Stimulated activated CD8-positive, alpha-beta memory T cell treated with anti-CD3 and anti-CD28 coated beads, Interleukin-12 subunit alpha, Interleukin-12 subunit beta, amount 100 ng/mL, for 4 hours (primary cell): ENCODE measurements at regions not wholly inside any gene's neighbourhood (a gene's known extent, or its start where the extent isn't known, plus 50 kb on each side); places are given as distances from the start of the nearest gene placed in this dataset.

ENCODE experiments used
- DNase-seq: peaks from one replicate; pipeline ENCODE4 v3.0.0-alpha.2; 2020; ENCODE audit warnings: low read depth

DNA sequence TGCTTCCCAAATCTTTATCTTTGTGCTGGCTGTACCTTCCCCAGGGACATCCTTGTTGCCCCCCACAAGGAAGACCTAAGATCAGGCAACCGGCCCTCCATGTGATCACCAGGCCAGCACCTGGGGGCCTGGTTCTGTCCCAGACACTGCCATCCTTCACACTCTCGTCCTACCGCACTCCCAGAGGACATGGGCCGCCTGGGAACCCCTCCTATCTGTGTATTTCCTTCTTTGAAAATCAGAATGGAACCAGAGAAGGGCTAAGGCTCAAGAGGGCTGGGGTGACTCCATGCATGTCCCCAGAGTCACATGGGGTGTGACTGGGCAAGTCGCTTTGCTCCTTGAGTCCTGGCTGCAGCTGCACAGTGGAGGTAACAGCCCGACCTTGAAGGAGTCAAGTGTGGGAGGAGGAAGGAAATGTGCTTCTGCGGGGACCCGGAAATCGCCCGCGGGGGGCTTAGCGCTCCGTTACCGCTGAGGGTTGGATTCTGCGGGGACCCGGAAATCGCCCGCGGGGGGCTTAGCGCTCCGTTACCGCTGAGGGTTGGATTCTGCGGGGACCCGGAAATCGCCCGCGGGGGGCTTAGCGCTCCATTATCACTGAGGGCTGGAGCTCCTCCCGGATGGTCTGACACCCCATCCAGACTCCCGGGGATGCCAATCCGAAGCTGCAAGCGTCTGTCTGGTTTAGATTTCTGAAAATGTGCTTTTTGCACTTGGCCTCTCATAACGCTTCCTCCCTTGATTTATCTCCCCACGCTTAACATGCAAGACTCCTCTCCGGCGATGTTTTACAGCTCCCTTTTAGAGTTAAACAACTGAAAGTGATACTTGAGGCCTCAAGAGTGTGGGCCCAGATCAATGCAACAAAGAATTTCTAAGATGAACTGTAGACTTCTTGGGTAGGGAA, 278.9 kb downstream of the NPHP4 start:
- no peak for DNase-seq

DNA sequence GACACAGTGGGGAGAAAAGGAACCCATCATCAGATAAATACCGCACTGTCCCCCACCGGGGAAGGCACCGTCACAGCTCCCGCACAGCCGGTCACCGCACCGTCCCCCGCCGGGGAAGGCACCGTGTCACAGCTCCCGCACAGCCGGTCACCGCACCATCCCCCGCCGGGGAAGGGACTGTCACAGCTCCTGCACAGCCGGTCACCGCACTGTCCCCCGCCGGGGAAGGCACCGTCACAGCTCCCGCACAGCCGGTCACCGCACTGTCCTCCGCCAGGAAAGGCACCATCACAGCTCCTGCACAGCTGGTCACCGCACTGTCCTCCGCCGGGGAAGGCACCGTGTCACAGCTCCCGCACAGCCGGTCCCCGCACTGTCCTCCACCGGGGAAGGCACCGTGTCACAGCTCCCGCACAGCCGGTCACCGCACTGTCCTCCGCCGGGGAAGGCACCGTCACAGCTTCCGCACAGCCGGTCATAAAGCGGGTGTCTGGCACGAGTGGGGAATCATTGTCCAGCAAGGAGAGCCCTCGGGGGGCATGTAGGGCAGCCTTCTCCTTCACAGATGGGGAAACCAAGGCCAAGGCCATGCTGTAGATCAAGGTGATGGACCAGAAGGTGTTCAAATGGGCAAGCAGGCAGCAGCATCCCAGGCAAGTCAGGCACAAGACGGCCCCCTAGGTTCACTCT, 280.1 kb downstream of the NPHP4 start:
- DNase-seq, result no peak

DNA sequence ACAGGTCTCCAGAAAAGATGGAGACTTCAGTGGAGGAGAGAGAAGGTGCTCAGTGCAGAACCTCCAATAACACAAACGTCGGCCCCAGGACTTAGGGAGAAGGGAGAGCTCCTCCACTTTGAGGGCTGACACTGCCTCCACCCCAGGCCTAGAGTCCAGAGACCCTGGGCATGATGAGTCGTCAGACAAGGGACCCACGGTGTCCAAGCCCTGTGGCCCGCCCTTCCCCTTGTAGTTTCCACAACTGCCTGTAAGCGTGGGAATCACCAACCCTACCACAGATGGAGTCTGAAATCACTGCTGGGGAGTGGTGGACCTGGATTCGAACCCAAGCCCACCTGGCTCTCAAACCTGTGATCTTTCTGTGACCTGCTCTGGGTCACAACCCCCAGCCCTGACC, 281.1 kb downstream of the NPHP4 start:
- no peak for DNase-seq

DNA sequence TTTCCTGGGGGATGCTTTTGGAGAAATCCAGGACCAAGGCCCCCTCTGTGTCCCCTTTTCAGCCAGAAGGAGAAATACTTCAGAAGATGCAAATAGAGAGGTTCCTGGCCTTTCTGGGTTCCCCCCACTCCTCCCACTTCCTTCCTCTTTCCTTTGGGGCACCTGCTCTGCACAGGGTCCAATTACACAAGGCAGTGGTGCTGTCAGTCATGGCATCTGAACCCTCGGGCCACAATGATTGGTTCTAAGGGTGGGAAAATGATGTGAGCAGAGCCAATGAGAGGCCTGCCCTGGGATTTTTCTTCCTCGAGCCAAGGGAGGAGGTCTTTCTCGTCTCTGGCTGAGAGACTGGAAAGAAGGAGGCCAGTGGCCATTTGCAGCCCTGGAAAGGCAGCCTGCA, 282.2 kb downstream of the NPHP4 start:
- no peak for DNase-seq

DNA sequence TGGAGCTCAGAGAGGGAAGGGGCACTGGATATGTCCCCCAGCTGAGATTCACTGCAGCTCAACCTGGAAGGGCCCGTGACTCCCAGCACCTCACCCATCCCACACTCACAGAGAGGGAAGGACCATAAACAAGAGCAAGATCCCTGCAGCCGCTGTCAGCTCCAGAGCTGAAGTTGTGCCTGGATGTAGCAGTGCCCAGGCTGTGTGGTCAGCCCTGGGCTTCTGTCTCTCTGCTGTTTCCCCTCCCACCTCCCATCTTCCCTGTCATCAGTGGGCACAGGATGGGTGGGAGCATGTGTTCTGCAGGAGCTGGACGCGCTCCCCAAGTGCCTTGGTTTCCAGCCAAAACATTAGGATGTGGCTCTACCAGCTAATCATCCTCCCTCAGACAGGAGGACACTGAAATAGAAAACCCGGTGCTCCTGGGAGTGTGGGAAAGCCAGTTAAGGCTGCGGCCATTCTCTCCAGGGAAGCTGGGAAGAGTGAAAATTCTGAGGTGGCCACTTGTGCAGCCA, 282.7 kb downstream of the NPHP4 start:
- DNase-seq, result no peak

DNA sequence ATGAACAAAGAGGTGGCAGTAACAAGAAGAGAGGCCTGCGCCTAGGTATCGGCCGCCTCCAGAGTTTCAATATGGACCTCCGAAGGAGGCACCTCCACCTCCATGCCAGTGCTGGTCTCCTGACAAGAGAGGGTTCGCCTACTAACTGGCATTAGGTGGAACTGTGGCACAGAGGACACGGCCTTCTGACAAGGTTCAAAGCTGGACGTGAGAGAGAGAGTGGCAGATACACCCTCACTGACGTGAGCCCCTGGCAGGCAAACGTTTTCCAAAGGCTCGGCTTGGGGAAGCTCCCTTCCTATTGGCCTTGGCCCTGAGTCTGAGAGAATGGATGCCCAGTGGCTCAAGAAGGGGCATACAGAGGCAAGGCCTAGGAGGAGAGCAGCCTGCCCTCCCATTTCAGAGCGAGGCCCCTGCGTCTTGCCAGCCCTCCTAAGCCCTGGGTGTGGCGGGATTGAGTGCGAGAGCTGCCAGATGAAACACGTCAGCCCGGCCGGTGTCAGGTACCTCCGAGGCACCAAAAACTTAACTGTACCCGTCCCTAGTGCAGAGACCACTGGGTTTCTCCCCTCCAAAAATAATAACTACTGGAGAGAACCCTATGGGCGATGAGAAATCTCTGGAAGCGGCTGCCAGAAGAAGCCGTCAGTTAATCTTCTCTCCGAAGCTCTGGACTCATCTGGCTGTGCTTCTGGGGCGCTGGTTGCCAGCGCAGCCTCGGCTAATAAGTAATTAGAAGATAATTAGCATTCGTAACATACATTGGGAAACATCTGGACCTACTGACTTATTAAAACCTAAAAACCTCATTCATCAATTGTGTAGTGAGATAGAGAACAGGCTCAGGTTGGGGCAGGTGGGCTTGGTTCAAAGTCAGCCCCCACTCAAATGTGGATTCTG, 283.6 kb downstream of the NPHP4 start:
- DNase-seq, result no peak

DNA sequence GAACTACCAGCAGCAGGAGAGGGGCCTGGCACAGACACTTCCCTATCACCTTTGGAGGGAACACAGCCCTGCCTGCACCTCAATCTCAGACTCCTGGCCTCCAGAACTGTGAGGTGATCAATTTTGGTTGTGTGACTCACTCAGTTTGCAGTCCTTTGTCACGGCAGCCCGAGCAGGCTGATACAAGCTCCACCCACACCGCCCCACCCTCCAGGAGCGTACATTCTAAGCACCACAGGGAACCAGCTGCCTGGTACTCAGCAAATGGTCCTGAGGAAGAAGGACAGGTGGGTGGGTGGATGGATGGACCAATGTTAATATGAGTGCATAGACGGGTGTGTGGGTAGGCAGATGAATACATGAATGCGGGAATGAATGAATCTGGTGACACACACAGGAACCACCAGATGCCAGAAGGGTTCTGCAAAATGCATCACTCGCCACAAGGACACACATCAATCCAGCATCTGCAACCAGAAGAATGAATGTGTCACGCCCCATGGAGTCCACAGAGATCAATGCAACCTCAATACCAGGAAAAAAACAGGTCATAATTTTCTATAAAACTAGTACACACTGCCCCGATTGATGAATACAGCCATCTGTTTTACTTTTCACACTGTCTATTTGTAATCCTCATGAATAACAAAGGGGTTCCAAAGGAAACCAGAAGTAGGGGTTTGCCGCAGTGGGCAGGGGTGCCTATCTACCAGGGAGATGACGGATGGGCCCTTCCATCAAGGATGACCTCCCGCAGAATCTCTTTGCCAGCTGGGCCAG, 284.5 kb downstream of the NPHP4 start:
- no peak for DNase-seq

DNA sequence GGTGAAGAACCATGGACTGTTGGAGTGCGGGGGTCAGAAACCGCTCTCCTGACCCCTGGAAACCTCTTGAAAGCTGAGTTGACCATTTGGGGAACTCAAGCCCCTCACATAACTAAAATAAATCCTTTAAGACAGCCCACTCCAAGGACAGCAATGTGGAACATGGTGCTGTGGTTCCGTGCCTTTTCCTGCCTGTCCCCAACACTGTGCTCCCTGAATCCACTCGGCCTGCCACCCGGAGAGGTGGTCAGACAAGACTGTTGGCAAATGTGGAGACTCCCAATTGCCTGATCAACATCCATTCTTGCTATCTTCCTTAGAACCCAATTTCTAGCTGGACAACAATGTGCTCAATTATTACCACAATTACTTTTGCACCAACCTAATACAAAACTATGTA, 286.0 kb downstream of the NPHP4 start:
- no peak for DNase-seq

DNA sequence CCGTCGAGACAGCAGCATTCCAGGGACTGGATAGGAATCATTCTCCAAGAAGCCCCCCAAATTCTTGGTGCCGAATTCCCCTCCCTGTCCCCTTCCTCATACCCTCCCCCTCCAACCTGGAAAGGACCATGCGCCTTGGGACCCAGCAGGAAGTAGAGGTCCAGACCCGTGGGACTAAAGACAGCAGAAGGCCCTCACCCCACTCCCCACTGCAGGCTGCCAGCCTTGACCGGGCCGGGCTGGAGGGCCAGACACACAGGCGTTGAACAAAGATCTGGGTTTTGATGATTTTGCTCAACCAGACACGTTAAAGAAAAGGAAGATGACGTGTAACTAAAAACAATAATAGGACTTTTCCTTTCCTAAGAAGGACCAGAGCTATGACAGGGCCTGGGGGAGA, 286.5 kb downstream of the NPHP4 start:
- DNase-seq, result no peak

DNA sequence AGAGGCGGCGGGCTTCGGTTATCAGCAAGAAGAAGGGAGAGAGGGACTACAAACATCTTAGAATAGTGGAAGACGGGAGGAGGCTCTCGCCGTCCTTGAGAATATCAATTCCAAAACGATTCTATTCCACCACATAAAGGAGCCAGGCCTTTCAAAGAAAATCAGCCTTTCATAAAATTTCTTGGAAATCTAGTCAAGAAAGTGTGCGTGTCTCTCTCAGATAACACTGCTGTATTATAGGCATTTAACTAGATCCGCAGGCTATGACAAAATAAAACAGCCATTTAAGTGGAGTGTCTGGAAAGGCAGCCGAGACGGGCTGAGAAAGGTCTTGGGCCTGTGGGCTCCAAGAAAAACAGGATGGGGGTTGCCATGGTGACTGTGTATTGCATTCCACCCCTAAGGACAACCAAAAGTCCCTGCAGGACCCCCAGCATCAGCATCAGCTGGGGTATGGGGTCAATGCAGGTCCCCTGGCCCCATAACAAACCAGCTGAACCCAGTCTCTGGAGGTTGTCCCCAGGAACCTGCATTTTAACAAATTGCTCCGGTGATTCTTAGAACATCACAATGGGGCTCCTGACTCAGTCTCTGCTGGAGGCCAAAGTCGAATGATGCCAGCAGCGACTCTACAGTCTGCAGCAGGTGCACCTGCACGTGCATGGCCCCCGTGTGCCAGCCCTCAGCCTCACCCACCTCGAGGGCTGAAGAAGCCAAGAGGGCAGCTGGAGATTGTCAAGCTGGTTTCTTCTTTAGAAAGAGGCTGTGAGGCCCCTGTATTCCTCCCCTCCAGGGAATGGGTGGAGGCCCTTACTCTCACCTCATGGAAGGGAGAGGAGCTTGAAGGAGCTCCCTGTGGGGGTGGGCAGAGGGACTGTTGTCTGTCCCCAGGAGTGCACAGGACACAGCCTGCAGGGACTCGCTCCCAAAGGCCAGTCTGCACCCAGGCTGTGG, 287.4 kb downstream of the NPHP4 start:
- DNase-seq, result no peak

DNA sequence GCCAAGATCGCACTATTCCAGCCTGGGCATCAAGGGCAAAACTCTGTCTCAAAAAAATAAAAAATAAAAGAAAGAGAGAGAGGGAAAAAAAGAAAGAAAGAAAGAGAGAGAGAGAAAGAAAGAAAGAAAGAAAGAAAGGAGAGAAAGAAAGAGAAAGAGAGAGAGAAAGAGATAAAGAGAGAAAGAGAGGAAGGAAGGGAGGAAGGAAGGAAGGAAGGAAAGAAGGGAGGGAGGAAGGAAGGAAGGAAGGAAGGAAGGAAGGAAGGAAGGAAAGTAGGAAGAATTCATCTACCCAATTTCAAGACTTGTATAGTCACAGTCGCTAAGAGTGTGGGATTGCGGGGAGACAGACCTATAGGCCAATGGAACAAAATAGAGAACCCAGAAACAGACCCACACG, 290.6 kb downstream of the NPHP4 start:
- no peak for DNase-seq

DNA sequence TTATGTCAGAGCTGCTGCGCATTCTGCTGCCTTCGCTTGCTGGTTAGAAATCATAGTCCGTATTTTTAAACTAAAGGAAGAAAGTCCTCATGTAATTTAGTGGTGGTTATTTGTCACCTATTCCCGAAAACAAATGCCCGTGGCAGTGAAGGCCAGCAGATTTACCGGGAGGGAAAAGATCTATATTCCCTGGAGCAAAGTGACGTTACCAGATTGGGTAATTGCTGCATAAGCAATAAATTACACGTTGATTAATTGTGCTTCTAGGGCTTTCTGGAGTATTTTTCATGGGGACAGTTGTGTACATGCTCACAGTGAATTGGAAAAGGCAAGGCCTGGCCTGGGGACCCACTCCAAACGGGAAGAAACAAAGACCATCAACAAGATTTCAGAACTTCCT, 298.7 kb downstream of the NPHP4 start:
- no peak for DNase-seq

DNA sequence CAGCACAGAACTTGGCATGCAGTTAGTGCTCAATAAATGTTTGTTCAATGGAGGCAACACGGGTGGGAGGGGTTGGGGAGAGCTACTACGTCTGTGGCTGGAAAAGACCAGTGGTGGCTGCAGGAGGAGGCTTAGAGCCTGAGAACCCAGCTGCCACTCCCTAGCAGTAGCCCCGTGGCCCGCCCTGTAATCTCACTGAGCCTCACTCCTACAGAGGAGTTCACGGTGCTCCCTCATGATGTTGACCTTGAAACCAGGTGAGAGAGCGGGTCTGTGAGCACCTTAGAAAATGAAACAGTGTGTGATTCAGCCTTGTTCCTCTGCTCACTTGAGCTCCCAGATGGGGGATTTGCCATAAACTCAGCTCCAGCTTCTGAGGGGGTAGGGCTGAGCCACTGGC, 299.6 kb downstream of the NPHP4 start:
- DNase-seq, result no peak

DNA sequence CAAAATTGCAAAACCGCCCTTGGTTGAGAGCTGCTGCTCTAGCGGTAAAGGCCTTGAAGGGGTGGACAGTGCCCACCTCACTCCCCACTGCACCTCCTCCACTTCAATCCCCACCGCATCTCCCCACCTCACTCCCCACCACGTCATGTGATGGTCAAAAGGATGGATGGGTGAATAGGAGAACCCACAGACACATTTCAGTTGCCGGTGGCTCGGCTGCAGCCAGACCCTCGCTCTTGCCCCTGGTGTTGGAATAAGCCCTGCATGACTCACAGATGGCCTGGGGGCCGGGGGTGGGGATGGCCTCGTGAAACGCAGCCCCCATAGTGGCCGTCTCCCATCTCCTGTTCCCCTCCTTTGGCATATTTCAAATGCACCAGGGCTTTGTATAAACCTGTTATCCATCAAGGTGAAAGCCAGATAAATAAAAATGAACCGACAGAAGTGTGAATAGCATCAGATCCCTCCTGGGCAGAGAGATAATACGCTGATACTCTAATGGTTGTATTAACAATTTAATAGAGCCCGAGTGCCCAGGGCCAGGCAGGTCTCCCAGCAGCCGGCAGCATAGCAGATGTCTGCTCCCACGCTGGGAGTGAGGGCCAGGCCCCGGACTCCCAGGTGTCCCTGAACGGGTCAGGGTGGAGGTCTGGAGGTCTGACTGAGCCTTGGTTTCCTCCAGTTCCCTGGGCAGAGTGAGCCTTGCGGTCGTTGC, 300.3 kb downstream of the NPHP4 start:
- no peak for DNase-seq

DNA sequence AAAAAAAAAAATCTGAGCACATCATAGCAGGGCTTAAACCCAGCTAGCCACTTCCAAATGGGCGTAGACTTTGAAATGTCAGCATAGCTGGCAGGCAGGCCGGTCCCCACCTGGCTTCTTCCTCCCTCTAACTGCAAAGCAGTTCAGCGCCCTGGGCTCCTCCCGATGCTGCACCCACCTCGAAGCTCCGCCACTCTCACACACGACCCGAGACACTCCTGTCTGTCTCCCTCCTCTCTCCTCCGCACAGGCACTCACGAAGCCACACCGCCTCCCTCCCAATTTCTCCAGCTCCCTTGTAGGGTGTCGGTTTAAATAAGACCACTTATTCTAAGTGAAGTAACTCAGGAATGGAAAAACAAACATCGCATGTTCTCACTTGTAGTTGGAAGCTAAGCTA, 301.3 kb downstream of the NPHP4 start:
- DNase-seq, result no peak

DNA sequence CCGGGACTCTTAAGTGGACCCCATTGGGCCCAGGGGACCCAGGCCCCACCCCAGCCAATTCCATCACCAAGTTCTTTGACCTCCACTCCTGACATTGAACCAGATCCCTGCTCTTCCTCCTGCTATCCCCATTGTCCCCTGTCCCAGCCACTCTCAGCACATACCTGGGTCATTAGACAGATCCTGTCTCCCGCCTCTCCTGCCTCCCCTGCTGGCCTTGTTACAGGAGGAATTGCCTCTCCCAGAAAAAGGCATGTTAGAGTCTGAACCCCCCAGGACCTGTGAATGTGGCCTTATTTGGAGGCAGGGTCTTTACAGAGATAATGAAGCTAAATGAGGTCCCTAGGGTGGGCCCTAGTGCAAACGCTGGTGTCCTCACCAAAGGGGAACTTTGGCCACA, 301.9 kb downstream of the NPHP4 start:
- no peak for DNase-seq

DNA sequence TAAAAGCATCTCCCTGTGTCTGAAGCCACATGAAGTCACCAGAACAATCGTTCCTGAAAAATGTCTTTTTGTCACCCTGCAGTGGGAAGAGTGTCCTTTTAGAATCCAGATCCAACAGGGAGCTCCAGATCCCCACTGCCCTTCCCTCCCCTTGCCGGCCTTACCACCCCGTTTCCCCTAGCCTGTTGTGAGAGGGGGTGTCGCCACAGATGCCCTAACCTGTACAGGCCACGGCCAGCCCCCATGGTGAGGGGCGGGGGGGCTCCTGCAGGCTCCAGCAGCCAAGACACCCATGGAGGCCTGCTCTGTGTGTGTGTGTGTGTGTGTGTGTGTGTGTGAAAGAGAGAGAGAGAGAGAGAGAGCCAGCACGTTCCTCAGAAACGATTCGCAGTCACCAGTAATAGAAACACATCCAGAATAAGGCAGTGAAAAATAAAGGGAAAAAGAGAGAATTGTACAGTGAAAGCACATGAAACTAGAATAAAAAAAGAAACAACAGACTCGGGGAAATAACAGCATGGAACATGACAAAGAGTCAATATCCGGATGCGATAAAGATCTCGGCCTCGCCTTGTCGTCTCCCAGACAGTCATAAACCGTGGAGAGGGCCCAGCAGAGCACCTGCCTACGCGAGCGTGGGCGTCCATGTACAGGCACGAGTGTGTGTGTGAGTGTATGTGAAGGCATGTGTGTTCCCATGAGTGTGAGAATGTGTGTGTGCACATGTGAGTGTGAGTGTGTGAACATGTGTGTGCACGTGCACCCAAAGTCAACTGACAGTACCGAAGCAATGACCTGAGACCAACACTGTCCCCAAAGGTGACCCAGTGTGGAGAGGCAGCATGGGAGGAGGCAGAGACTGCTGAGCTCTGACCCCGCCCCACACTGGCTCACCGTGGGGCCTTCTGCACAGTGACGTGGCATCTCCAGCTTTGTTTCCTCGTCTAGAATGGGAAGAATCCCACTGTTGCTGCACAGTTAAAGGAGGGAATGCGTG, 303.8 kb downstream of the NPHP4 start:
- no peak for DNase-seq

DNA sequence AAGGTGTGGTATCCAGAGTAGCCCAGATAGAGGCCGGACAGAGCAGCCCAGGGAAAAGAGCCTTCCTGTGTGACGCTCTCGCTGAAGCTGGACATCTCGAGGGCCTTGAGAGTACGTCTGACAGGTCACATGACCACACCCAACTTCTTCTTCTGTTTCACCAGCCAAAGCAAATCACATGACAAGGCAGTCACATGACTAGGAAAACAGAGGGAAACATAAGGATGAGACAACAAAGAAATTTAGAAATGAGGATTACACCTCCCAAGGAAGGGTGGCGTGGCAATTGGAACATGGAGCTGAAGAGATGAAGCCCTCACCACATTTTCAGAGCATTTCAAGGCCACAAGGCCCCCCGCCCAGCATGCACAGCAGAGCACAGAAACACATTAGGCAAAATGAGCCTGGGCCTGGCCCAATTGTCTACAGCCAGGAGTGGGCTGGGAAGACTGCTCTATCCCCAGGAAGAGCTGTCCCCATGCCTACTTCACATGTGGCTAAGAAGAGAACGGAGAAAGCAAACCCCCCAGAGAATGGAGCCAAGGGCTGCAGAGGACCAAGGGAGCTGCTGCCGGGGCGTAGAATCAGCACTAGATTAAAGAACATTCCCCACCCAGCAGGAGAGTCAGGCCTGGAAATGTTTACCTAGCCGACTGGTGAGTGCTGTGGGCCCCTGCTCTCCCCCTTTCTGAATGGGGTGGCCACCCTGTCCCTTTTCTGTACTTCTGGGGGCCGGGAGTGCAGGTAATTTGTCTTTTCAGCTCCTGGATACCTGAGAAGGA, 305.1 kb downstream of the NPHP4 start:
- no peak for DNase-seq
